ENCODE measurements at regions not wholly inside any gene's neighbourhood (a gene's known extent, or its start where the extent isn't known, plus 50 kb on each side); places are given as distances from the start of the nearest gene placed in this dataset.

DNA sequence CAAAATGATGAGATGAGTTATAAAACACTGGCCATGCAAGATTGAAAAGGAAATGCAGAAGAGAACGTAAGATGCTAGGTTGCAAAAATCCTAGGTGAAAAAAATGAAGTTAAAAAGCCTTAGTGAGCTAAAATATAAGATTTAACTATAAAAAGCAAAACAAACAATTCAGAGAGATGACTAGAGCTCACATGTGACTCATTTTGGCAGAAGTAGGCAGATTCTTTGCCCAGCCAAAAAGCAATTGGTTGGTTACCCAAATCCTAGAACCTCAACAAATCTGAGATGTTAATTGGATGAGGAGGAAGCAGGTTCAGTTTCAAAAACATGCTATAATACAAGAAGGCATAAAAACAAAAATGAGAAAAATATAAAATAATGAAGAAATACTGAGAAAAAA lies 249.1 kb downstream of the OGFRL1 start (continued):
- TF ChIP-seq TAF1 (conservative IDR thresholded peaks at IDR 0.05) (no peak), RXRA (IDR thresholded peaks at IDR 0.05) (no peak), JUND (IDR thresholded peaks at IDR 0.05) (no peak), EGR1 (IDR thresholded peaks at IDR 0.05; ENCODE audit: low read depth in 2 of 2) (no peak), NR2F2 (IDR thresholded peaks at IDR 0.05) (no peak), SP1 (IDR thresholded peaks at IDR 0.05) (no peak), HNF4G (IDR thresholded peaks at IDR 0.05) (no peak), FOXA2 (IDR thresholded peaks at IDR 0.05) (no peak), FOXA1 (IDR thresholded peaks at IDR 0.05) (no peak)
- TF ChIP-seq, protein P1, sequence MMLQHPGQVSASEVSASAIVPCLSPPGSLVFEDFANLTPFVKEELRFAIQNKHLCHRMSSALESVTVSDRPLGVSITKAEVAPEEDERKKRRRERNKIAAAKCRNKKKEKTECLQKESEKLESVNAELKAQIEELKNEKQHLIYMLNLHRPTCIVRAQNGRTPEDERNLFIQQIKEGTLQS (IDR thresholded peaks at IDR 0.05): no peak
- TF ChIP-seq, protein P2, sequence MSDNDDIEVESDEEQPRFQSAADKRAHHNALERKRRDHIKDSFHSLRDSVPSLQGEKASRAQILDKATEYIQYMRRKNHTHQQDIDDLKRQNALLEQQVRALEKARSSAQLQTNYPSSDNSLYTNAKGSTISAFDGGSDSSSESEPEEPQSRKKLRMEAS (IDR thresholded peaks at IDR 0.05): no peak

DNA sequence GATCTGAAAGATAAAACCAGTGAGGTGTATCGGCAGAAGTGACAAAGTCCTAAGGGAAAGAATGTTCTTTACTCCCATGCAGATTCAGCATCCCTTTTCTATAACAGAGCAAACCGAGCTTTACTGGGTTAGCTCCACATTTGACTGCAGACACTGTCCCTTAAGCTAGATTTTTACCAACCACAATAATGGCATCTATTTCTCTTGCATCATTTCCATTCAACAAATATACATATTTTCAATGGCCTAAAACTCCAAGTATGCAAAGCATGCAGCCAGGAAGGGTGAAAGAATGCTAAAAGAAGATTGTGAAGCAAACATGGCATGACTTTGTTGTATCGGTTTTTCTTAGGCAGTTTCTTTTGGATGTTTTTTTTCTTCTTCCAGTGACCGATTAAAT lies 255.4 kb downstream of the OGFRL1 start:
- TF ChIP-seq SP1 (IDR thresholded peaks at IDR 0.05) (no peak), HNF4G (IDR thresholded peaks at IDR 0.05) (no peak), EGR1 (IDR thresholded peaks at IDR 0.05; ENCODE audit: low read depth in 2 of 2) (no peak), GABPA (IDR thresholded peaks at IDR 0.05 in 1 of 2, conservative IDR thresholded peaks at IDR 0.05 in 1 of 2) (no peak)
- TF ChIP-seq, protein P3, sequence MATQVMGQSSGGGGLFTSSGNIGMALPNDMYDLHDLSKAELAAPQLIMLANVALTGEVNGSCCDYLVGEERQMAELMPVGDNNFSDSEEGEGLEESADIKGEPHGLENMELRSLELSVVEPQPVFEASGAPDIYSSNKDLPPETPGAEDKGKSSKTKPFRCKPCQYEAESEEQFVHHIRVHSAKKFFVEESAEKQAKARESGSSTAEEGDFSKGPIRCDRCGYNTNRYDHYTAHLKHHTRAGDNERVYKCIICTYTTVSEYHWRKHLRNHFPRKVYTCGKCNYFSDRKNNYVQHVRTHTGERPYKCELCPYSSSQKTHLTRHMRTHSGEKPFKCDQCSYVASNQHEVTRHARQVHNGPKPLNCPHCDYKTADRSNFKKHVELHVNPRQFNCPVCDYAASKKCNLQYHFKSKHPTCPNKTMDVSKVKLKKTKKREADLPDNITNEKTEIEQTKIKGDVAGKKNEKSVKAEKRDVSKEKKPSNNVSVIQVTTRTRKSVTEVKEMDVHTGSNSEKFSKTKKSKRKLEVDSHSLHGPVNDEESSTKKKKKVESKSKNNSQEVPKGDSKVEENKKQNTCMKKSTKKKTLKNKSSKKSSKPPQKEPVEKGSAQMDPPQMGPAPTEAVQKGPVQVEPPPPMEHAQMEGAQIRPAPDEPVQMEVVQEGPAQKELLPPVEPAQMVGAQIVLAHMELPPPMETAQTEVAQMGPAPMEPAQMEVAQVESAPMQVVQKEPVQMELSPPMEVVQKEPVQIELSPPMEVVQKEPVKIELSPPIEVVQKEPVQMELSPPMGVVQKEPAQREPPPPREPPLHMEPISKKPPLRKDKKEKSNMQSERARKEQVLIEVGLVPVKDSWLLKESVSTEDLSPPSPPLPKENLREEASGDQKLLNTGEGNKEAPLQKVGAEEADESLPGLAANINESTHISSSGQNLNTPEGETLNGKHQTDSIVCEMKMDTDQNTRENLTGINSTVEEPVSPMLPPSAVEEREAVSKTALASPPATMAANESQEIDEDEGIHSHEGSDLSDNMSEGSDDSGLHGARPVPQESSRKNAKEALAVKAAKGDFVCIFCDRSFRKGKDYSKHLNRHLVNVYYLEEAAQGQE (IDR thresholded peaks at IDR 0.05): no peak
- TF ChIP-seq, protein P1 (IDR thresholded peaks at IDR 0.05): no peak
- TF ChIP-seq, protein P4, sequence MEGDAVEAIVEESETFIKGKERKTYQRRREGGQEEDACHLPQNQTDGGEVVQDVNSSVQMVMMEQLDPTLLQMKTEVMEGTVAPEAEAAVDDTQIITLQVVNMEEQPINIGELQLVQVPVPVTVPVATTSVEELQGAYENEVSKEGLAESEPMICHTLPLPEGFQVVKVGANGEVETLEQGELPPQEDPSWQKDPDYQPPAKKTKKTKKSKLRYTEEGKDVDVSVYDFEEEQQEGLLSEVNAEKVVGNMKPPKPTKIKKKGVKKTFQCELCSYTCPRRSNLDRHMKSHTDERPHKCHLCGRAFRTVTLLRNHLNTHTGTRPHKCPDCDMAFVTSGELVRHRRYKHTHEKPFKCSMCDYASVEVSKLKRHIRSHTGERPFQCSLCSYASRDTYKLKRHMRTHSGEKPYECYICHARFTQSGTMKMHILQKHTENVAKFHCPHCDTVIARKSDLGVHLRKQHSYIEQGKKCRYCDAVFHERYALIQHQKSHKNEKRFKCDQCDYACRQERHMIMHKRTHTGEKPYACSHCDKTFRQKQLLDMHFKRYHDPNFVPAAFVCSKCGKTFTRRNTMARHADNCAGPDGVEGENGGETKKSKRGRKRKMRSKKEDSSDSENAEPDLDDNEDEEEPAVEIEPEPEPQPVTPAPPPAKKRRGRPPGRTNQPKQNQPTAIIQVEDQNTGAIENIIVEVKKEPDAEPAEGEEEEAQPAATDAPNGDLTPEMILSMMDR (IDR thresholded peaks at IDR 0.05; ENCODE audit: low read depth, low read length, missing input control): no peak
- H3K27me3 ChIP-seq (ENCODE audit: control insufficient read depth in 4 of 4, insufficient read depth in 4 of 4, low read length in 3 of 4): no peaks in the 10 kb centered on the region
- WGBS: 54% methylated on average over 4 of the region's 4 CpGs

DNA sequence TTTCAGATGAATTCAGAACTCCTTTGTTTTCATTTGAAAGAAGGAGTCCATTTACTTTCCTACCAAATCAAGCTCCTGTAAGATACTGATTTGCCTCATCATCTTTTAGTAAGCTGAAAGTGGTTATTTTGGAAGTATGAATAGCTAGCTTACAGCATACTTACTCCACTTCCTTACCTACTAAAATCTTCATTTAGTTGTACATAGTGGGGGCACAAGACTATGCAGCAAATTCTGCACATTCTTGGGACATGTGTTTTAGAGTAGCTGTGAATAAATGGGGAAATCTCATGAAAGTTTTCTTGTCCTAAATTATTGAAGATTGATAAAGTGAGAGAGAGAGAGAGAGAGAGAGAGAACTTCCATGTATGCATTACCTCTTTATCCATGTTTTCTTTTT lies 256.3 kb downstream of the OGFRL1 start:
- no peak overlapping the region for H3K27ac ChIP-seq (ENCODE audit: low read depth in 1 of 2, low read length in 2 of 2)
- TF ChIP-seq, protein P5, sequence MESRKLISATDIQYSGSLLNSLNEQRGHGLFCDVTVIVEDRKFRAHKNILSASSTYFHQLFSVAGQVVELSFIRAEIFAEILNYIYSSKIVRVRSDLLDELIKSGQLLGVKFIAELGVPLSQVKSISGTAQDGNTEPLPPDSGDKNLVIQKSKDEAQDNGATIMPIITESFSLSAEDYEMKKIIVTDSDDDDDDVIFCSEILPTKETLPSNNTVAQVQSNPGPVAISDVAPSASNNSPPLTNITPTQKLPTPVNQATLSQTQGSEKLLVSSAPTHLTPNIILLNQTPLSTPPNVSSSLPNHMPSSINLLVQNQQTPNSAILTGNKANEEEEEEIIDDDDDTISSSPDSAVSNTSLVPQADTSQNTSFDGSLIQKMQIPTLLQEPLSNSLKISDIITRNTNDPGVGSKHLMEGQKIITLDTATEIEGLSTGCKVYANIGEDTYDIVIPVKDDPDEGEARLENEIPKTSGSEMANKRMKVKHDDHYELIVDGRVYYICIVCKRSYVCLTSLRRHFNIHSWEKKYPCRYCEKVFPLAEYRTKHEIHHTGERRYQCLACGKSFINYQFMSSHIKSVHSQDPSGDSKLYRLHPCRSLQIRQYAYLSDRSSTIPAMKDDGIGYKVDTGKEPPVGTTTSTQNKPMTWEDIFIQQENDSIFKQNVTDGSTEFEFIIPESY (IDR thresholded peaks at IDR 0.05): no peak
- TF ChIP-seq, protein P3 (IDR thresholded peaks at IDR 0.05): no peak
- no peaks in the 10 kb centered on the region for H3K36me3 ChIP-seq (ENCODE audit: control insufficient read depth in 4 of 4, insufficient read depth in 3 of 4, low read depth in 1 of 4, low read length in 3 of 4)
- no peak for DNase-seq (ENCODE audit: low spot score)
- H3K4me3 ChIP-seq (ENCODE audit: low read depth in 1 of 3, low read length in 3 of 3): no peak overlapping the region
- no peaks in the 10 kb centered on the region for H3K27me3 ChIP-seq (ENCODE audit: control insufficient read depth in 4 of 4, insufficient read depth in 4 of 4, low read length in 3 of 4)
- H3K4me1 ChIP-seq (ENCODE audit: control insufficient read depth in 4 of 4, insufficient read depth in 4 of 4, low read length in 3 of 4): no peaks in the 10 kb centered on the region
- no peak overlapping the region for H3K9ac ChIP-seq (ENCODE audit: low read depth in 1 of 2, low read length in 2 of 2)
- no peaks in the 10 kb centered on the region for H3K9me3 ChIP-seq (ENCODE audit: control insufficient read depth in 4 of 4, low read length in 3 of 4)

More for the DNA sequence above, 255.4 kb downstream of the OGFRL1 start:
- no peaks in the 10 kb centered on the region for H3K4me1 ChIP-seq (ENCODE audit: control insufficient read depth in 4 of 4, insufficient read depth in 4 of 4, low read length in 3 of 4)
- DNase-seq (ENCODE audit: low spot score): no peak
- H3K9me3 ChIP-seq (ENCODE audit: control insufficient read depth in 4 of 4, low read length in 3 of 4): no peaks in the 10 kb centered on the region
- H3K9ac ChIP-seq (ENCODE audit: low read depth in 1 of 2, low read length in 2 of 2): no peak overlapping the region
- no peak overlapping the region for H3K4me3 ChIP-seq (ENCODE audit: low read depth in 1 of 3, low read length in 3 of 3)
- H3K27ac ChIP-seq (ENCODE audit: low read depth in 1 of 2, low read length in 2 of 2): no peak overlapping the region
- H3K36me3 ChIP-seq (ENCODE audit: control insufficient read depth in 4 of 4, insufficient read depth in 3 of 4, low read depth in 1 of 4, low read length in 3 of 4): no peaks in the 10 kb centered on the region

Data from liver (tissue), 8 donors.